ENCODE measurements at regions not wholly inside any gene's neighbourhood (a gene's known extent, or its start where the extent isn't known, plus 50 kb on each side); places are given as distances from the start of the nearest gene placed in this dataset.

- no peak for TF ChIP-seq CTCF (IDR thresholded peaks at IDR 0.05; ENCODE audit: low read depth, low read length)
- no peak overlapping the region for H3K4me3 ChIP-seq (ENCODE audit: low read depth, low read length)
Measured at GRCh38 chr10:78449554-78449953, 415.9 kb downstream of the RPS24 start.

GRCh38 chr10:78450239-78450638 is 416.6 kb downstream of the RPS24 start:
- no peak for TF ChIP-seq CTCF (IDR thresholded peaks at IDR 0.05; ENCODE audit: low read depth, low read length)
- H3K4me3 ChIP-seq (ENCODE audit: low read depth, low read length), result no peak overlapping the region

- no peak overlapping the region for H3K4me3 ChIP-seq (ENCODE audit: low read depth, low read length)
- TF ChIP-seq CTCF (IDR thresholded peaks at IDR 0.05; ENCODE audit: low read depth, low read length), result no peak
Measured at GRCh38 chr10:78450807-78451485, 417.3 kb downstream of the RPS24 start.

DNA sequence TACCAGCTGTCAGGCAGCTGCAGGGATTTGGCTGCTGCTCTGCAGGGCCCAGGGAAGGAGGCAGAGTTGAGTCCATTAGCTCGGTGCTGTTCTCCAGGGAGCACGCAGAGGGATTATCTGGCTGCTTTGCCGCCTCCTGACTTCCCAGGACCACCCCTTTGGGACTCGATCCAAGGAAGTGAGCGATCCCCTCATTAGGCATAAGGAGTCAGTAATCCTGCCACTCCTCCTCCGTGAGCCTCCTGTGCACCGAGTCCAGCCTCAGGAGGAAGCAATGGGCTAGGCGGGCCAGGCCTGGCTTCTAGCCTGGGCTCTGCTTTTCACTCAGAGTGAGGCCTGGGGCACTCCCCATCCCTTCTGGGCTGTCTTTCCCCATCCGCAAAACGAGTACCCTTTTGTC is 417.9 kb downstream of the RPS24 start:
- TF ChIP-seq CTCF (IDR thresholded peaks at IDR 0.05; ENCODE audit: low read depth, low read length), result no peak
- no peak overlapping the region for H3K4me3 ChIP-seq (ENCODE audit: low read depth, low read length)

GRCh38 chr10:78454123-78454645 is 420.5 kb downstream of the RPS24 start:
- no peak for TF ChIP-seq CTCF (IDR thresholded peaks at IDR 0.05; ENCODE audit: low read depth, low read length)
- H3K4me3 ChIP-seq (ENCODE audit: low read depth, low read length), result no peak overlapping the region

DNA sequence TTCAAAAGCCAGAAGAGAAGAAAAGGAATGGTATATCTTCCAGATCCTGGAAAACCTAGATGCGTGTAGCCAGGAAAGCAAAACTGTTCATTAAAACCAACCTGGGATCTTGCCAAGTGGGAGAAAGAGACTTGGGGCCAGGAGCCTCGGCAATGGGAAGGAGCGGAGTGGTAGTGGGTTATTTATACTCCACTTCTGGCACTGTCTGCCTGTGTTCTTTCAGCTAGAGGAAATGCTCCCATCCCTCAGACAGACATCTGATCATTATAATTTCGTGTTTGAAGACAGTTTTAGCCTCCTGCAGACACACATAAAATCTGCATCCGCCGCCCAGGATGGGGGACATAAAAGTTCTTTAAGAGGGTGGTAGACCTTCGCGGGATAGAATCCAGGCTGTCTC is 421.6 kb downstream of the RPS24 start:
- no peak for TF ChIP-seq CTCF (IDR thresholded peaks at IDR 0.05; ENCODE audit: low read depth, low read length)
- H3K4me3 ChIP-seq (ENCODE audit: low read depth, low read length), result no peak overlapping the region

GRCh38 chr10:78455811-78456210 is 422.1 kb downstream of the RPS24 start:
- no peak for TF ChIP-seq CTCF (IDR thresholded peaks at IDR 0.05; ENCODE audit: low read depth, low read length)

More at GRCh38 chr10:78455811-78456210, 422.1 kb downstream of the RPS24 start:
- no peak overlapping the region for H3K4me3 ChIP-seq (ENCODE audit: low read depth, low read length)
